Skin epidermis (tissue), 12 donors: ENCODE measurements at regions not wholly inside any gene's neighbourhood (a gene's known extent, or its start where the extent isn't known, plus 50 kb on each side); places are given as distances from the start of the nearest gene placed in this dataset.
"Not testable (repeated sequence)": the region's sequence is repeated elsewhere in the genome, so short reads cannot be mapped to it uniquely, and the experiment has no call there.

Source experiments
- H3K27ac ChIP-seq, 21 experiments: fragments of 200-600 bp; sonication (generic) in 11 of 21; one replicate each; pipeline ENCODE4 v1.5.0; 2020; ENCODE audit warnings: mild to moderate bottlenecking in 3 of 21, inconsistent platforms in 2 of 21, moderate library complexity in 2 of 21
- H3K4me3 ChIP-seq, 7 experiments: fragments of 200-600 bp; sonication (generic) in 2 of 7; one replicate each; pipeline ENCODE4 v1.5.0; 2020; ENCODE audit warnings: inconsistent platforms in 2 of 7, mild to moderate bottlenecking in 2 of 7, moderate library complexity in 1 of 7

DNA sequence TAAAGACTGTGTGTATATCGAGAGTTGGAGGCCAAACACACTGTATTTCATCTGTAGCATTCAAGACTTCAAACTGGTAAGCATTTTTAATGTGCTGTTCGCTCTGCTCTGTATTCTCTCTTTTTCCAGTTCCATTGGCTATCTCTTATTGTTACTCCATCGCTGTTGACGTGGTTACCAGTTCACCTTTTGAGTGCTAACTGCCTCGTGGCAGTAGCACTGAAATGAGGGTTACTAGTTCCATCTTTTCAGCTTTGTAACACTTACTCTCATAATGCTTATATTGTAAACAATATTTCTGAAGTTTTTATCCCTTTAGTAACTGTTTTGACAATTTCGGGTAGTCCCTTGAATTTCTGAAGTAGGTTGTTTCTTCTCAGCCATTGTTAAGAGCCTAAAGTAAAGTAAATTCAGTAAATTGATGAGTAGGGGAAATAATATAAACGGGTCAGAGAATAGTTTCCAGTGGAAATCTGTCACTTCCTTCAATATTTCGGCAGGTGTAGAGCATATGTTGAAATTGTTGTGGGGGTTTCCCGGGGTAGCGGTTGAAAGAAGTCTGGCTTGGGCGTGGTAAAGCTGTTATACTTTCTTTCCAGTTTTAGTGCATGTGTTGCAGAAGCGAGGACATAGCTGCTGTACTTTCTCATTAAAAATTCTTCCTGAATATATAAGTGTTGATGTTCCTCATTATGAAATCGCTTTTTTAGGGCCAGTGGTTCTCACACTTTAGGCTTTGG, 175.7 kb upstream of the GOLGA6L22 start:
- H3K4me3 ChIP-seq, H3K27ac ChIP-seq: not testable (repeated sequence)

DNA sequence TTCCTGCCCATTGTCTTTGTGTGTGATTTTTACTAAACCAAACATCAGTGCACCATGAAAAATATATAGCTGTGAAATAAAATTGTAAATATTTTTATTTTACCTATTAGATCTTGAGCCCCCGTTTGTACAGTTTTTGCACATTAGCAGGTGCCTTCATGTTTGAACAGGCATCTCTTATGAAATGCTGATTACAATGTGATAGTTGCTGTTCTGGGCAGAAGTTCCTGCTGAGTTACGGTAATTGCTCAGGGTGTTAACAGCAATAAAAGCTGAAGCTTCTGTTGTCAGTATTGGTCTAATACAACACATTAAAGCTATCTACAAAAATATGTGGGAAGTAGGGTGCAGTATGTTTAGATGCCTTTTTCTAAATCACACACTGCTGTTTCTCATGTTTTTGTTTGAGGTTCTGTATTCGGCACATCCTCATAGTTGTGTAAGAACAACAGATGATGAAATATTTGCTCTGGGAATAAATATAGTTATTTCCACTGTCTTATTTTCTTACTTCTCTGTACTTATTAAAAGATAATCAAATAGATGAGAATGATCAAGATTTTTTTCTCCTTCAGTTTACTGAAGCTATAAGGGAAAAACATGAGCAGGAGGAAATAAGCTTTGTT, 173.8 kb upstream of the GOLGA6L22 start:
- not testable (repeated sequence) for H3K4me3 ChIP-seq

DNA sequence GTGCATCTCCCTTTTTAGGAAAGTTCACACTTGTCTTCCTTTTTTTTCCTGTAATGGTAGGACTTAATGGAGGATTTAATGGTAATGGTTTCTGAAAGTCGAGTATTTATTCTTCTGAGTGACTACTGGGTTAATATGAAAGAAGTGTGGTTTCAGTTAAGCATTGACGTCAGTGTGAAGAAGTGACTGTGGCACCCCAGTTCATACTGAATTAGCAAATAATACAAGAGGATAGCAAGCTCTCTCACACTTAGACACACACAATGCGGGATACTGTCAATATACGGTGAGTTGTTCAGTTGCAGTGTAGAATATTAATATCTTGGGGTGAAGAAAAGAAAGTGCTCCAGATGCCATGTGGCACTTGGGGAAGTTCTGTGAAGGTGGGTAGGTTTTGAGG, 167.6 kb upstream of the GOLGA6L22 start:
- H3K27ac ChIP-seq, H3K4me3 ChIP-seq: not testable (repeated sequence)

More for the DNA sequence above, 173.8 kb upstream of the GOLGA6L22 start:
- not testable (repeated sequence) for H3K27ac ChIP-seq

DNA sequence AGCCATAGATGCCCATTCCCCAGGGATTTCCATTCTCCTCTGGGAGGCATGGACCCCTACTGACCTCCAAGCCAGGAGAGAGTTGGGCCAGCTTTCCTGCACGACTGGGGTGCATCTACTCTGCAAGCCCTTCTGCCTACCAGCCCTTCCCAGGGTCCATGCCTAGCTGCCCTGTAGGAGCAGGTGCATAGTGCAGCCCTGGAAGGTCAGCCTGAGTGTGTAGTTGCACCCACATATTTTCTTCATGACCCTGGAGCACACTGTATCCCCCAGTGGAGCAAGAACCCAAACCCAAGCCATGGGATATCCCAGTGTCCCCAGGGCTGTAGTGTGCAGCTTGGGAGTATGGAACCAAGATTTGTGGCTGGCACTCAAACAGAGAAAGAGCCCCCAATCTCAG, 155.6 kb upstream of the GOLGA6L22 start:
- not testable (repeated sequence) for H3K4me3 ChIP-seq, H3K27ac ChIP-seq
